IPS DF 6.9 (cell line): ENCODE measurements at regions not wholly inside any gene's neighbourhood (a gene's known extent, or its start where the extent isn't known, plus 50 kb on each side); places are given as distances from the start of the nearest gene placed in this dataset.
"Not testable (repeated sequence)": the region's sequence is repeated elsewhere in the genome, so short reads cannot be mapped to it uniquely, and the experiment has no call there.

Source experiments
- DNase-seq: peaks from one replicate; pipeline ENCODE4 v3.0.0-alpha.2; 2013; ENCODE audit warnings: low read depth, low spot score
- H3K27ac ChIP-seq: one replicate; pipeline ENCODE4 v1.5.1; 2013; ENCODE audit warnings: low read length, control low read depth
- H3K27me3 ChIP-seq: 2 replicates; pipeline ENCODE4 v1.6.1; 2013; ENCODE audit warnings: mild to moderate bottlenecking, low read length; ENCODE audit not compliant: control insufficient read depth, insufficient read depth
- H3K36me3 ChIP-seq: 2 replicates; pipeline ENCODE4 v1.6.1; 2013; ENCODE audit warnings: low read length; ENCODE audit not compliant: control insufficient read depth, insufficient read depth
- H3K4me1 ChIP-seq: 2 replicates; pipeline ENCODE4 v1.6.1; 2013; ENCODE audit warnings: low read length; ENCODE audit not compliant: control insufficient read depth, insufficient read depth
- H3K4me3 ChIP-seq: 2 replicates; pipeline ENCODE4 v1.5.1; 2013; ENCODE audit warnings: mild to moderate bottlenecking, low read length
- H3K9me3 ChIP-seq: 2 replicates; pipeline ENCODE4 v1.6.1; 2013; ENCODE audit warnings: low read length, inconsistent platforms; ENCODE audit not compliant: control insufficient read depth, insufficient read depth
- WGBS: extraction: QIAGEN DNeasy Blood & Tissue Kit; methylation state at CpG from one replicate; pipeline ENCODE4 v1.1.7; 2013; ENCODE audit warnings: mixed read lengths, missing lambda C conversion rate; ENCODE audit not compliant: insufficient read length, insufficient coverage; 5-methylcytosine and 5-hydroxymethylcytosine counted together

DNA sequence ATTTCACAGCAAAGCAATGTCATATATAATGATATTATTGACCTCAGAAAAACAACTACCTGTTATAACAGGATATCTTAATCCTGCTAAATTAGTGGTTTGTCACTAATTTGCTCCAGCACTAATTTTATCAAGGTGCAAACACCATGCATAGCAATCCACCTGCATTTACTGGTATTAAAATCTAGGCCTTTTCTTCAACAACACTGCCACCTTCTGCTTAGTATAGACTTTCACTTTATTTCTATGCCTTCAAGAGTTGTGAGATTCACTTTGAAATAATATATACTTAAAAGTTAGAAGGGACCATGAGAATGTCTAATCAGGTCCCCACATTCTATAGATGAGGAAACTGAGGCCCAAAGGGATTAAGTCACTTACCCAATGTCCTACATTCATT lies 82.1 kb upstream of the IQCM start:
- Histone ChIP-seq H3K4me1 (no peaks in the 10 kb centered on the region), H3K4me3 (no peak overlapping the region), H3K36me3 (no peaks in the 10 kb centered on the region), H3K27ac (no peak overlapping the region), H3K9me3 (no peaks in the 10 kb centered on the region), H3K27me3 (no peaks in the 10 kb centered on the region)
- DNase-seq: no peak

- WGBS: no CpG with 5 or more reads among the region's 5 CpGs
- Histone ChIP-seq H3K27ac (no peak overlapping the region), H3K4me1 (no peaks in the 10 kb centered on the region), H3K4me3 (no peak overlapping the region), H3K9me3 (no peaks in the 10 kb centered on the region), H3K36me3 (no peaks in the 10 kb centered on the region), H3K27me3 (no peaks in the 10 kb centered on the region)
- no peak for DNase-seq
Measured at GRCh38 chr4:149901128-149901527, 85.5 kb upstream of the IQCM start.

- Histone ChIP-seq H3K36me3 (no peaks in the 10 kb centered on the region), H3K9me3 (no peaks in the 10 kb centered on the region), H3K27ac (no peak overlapping the region), H3K27me3 (no peaks in the 10 kb centered on the region), H3K4me3 (no peak overlapping the region), H3K4me1 (no peaks in the 10 kb centered on the region)
- no CpG with 5 or more reads among the region's 2 CpGs for WGBS
- no peak for DNase-seq
Measured at GRCh38 chr4:149902242-149902641, 86.6 kb upstream of the IQCM start.

DNA sequence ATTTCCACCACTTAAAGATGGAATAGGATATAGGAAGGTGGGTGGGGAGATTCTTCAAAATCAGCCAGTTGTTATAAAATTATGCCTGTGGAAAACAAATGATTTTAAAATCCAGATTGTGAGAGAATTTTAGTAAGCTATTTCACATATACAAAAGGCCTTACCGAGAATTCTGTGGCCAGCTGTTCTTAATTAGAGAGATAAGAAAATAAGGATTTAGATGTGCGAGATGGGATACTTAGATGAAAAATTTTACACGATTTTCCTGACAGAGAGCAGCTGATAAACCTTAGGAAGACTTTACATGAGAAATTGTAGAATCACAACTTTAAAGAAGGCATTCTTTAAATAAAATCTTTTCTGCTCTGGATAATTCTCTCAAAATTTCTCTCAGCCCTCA lies 94.5 kb upstream of the IQCM start:
- no peaks in the 10 kb centered on the region for H3K9me3 ChIP-seq
- no peaks in the 10 kb centered on the region for H3K4me1 ChIP-seq
- no CpG with 5 or more reads among the region's 3 CpGs for WGBS
- no peaks in the 10 kb centered on the region for H3K36me3 ChIP-seq
- H3K27ac ChIP-seq: no peak overlapping the region
- no peak overlapping the region for H3K4me3 ChIP-seq
- DNase-seq: no peak
- no peaks in the 10 kb centered on the region for H3K27me3 ChIP-seq

- Histone ChIP-seq H3K4me1 (no peaks in the 10 kb centered on the region), H3K9me3 (no peaks in the 10 kb centered on the region), H3K4me3 (no peak overlapping the region), H3K27ac (no peak overlapping the region), H3K27me3 (no peaks in the 10 kb centered on the region), H3K36me3 (no peaks in the 10 kb centered on the region)
- DNase-seq: no peak
- no CpG with 5 or more reads among the region's 2 CpGs for WGBS
Measured at GRCh38 chr4:149910604-149911350, 95.1 kb upstream of the IQCM start.

- WGBS: no CpG with 5 or more reads among the region's 5 CpGs
- no peaks in the 10 kb centered on the region for H3K36me3 ChIP-seq
- no peak for DNase-seq
- no peak overlapping the region for H3K4me3 ChIP-seq
- H3K27ac ChIP-seq: no peak overlapping the region
- no peaks in the 10 kb centered on the region for H3K9me3 ChIP-seq
- H3K4me1 ChIP-seq: no peaks in the 10 kb centered on the region
- no peaks in the 10 kb centered on the region for H3K27me3 ChIP-seq
Measured at GRCh38 chr4:149911354-149911753, 95.7 kb upstream of the IQCM start.

- Histone ChIP-seq H3K27ac (no peak overlapping the region), H3K36me3 (no peaks in the 10 kb centered on the region), H3K9me3 (no peaks in the 10 kb centered on the region), H3K4me3 (no peak overlapping the region), H3K27me3 (no peaks in the 10 kb centered on the region), H3K4me1 (no peaks in the 10 kb centered on the region)
- WGBS: no CpG with 5 or more reads among the region's 3 CpGs
- no peak for DNase-seq
Measured at GRCh38 chr4:149912000-149912399, 96.4 kb upstream of the IQCM start.

- Histone ChIP-seq H3K4me1 (no peaks in the 10 kb centered on the region), H3K4me3 (no peak overlapping the region), H3K27me3 (no peaks in the 10 kb centered on the region), H3K9me3 (no peaks in the 10 kb centered on the region), H3K27ac (no peak overlapping the region), H3K36me3 (no peaks in the 10 kb centered on the region)
- peak; percentile 39 for DNase-seq
- WGBS: no CpG with 5 or more reads among the region's 7 CpGs
Measured at GRCh38 chr4:149914119-149915115, 98.8 kb upstream of the IQCM start.

GRCh38 chr4:149915735-149916134 lies 100.1 kb upstream of the IQCM start:
- no CpG with 5 or more reads among the region's 15 CpGs for WGBS
- not testable (repeated sequence) for H3K4me3 ChIP-seq, H3K36me3 ChIP-seq, H3K27ac ChIP-seq, DNase-seq, H3K27me3 ChIP-seq, H3K9me3 ChIP-seq, H3K4me1 ChIP-seq

DNA sequence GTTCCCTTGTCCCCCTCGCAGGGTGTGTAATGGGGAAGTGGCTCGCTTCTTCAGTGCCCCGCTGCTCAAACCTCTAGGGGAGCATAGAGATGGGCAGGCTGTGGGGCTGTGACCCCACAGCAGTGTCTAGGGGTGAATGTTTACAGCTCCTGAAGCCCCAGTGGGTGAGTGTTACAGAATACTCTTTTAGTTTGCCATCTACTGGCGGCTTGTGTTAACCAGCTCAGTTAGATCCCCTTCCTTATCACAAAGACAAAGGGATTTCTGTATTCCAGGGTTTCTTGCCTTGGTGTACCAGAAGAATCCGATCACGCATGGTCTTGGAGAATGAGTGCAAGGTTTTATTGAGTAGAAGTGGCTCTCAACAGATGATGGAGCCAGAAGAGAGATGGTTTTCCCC lies 108.1 kb upstream of the IQCM start:
- H3K36me3 ChIP-seq: no peaks in the 10 kb centered on the region
- WGBS: no CpG with 5 or more reads among the region's 6 CpGs
- no peaks in the 10 kb centered on the region for H3K9me3 ChIP-seq
- H3K4me1 ChIP-seq: no peaks in the 10 kb centered on the region
- H3K27me3 ChIP-seq: no peaks in the 10 kb centered on the region
- no peak overlapping the region for H3K27ac ChIP-seq
- DNase-seq: no peak
- H3K4me3 ChIP-seq: no peak overlapping the region
